Neuron (in vitro differentiated cells): ENCODE measurements at regions not wholly inside any gene's neighbourhood (a gene's known extent, or its start where the extent isn't known, plus 50 kb on each side); places are given as distances from the start of the nearest gene placed in this dataset.

Experiments
- H2AFZ ChIP-seq: one replicate; pipeline ENCODE4 v1.6.1; 2013; ENCODE audit warnings: low read depth, mild to moderate bottlenecking, inconsistent platforms, low read length, moderate library complexity
- H3K27me3 ChIP-seq: one replicate; pipeline ENCODE4 v1.6.1; 2013; ENCODE audit warnings: low read length; ENCODE audit not compliant: insufficient read depth
- H3K36me3 ChIP-seq: one replicate; pipeline ENCODE4 v1.6.1; 2013; ENCODE audit warnings: low read length; ENCODE audit not compliant: insufficient read depth
- H3K4me1 ChIP-seq: one replicate; pipeline ENCODE4 v1.6.1; 2013; ENCODE audit warnings: low read length; ENCODE audit not compliant: insufficient read depth
- H3K4me3 ChIP-seq: 2 replicates; pipeline ENCODE4 v1.5.1; 2013; ENCODE audit warnings: mild to moderate bottlenecking, low read length, moderate library complexity
- H3K9me3 ChIP-seq: one replicate; pipeline ENCODE4 v1.6.1; 2013; ENCODE audit warnings: low read length

DNA sequence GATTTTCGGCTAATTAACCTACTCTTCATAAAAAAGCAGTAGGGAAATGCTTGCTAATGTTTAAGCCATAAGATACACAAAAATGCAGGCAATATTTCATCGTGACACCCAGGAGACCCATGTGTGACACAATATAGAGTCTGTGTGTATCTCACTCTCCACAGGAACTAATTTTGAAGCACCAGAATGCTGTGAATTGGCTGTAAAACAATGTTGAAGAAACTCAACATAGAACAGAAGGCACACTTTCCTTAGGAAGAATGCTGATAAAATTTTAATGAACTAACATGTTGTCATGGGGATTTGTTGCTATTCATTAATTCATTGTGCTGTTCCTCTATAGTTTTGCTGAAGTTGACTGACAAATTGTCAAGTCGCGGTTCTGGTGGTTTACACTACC is 249.4 kb upstream of the TFAP2D start:
- H2AFZ ChIP-seq = no peak overlapping the region

DNA sequence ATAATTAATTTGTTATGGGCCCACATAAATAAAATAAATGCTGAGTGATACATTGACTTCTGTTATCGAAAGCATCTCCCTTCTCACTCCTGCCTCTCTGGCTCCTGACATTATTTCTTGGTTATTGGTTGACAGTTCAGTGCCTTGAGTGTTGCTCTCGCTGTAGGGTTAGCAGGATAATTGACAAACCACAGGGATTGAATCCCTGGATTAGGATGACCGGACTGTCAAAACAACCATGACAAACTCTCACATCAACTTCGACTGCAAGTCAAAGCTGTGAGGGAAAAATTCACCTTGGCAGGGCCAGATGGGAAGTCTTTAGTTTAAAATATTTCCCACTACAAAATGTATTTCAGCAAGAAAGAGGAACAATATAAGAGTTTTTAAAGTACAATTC is 245.4 kb upstream of the TFAP2D start:
- no peaks in the 10 kb centered on the region for H3K9me3 ChIP-seq
- no peak overlapping the region for H3K4me3 ChIP-seq
- no peaks in the 10 kb centered on the region for H3K36me3 ChIP-seq
- peaks cover 4% of the 10 kb centered on the region for H3K4me1 ChIP-seq
- no peak overlapping the region for H2AFZ ChIP-seq
- H3K27me3 ChIP-seq = no peaks in the 10 kb centered on the region

More for the DNA sequence above, 249.4 kb upstream of the TFAP2D start:
- no peaks in the 10 kb centered on the region for H3K27me3 ChIP-seq
- no peaks in the 10 kb centered on the region for H3K36me3 ChIP-seq
- peaks cover 4% of the 10 kb centered on the region for H3K4me1 ChIP-seq
- no peaks in the 10 kb centered on the region for H3K9me3 ChIP-seq
- no peak overlapping the region for H3K4me3 ChIP-seq

DNA sequence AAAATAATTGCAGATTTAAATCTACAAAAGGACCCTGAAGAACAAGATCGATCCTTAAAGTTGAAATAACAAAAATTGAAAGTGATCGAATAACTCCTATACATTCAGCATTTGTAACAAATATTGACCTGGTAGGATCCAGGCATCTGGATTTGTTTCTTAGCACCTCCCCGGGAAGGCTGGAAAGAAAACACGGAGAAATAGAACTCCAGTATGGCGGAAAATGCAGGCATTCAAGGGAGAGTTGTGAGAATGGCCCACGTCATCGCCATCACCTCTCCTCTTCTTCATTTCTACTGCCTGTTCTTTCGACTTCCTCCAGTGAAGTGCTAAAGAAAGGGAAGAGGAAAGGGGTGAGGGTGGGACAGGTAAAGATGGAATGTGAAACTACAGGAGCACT is 242.3 kb upstream of the TFAP2D start:
- H3K4me3 ChIP-seq = no peak overlapping the region
- H3K9me3 ChIP-seq = no peaks in the 10 kb centered on the region
- no peaks in the 10 kb centered on the region for H3K27me3 ChIP-seq
- H3K4me1 ChIP-seq = no peaks in the 10 kb centered on the region
- no peak overlapping the region for H2AFZ ChIP-seq
- H3K36me3 ChIP-seq = no peaks in the 10 kb centered on the region

DNA sequence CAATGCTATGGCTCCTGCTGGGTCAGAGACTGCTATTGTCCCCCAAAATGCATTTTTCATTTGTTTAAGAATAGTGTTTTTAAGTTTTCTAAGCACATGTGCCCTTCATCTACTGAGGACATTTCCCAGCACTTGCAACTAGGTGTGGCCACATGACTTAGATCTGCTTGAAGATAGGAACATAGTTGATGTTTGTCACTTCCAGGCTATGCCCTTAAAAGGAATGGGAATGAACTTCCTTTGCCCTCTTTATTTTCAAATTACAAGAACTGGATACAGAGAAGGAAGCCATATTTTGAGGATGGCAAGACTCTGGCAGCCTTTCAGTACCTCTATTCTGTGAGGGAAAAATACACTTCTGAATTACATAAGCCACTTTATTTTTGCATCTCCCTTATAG is 203.0 kb upstream of the TFAP2D start:
- H3K4me1 ChIP-seq = no peaks in the 10 kb centered on the region
- H2AFZ ChIP-seq = no peak overlapping the region
- no peaks in the 10 kb centered on the region for H3K9me3 ChIP-seq
- H3K4me3 ChIP-seq = no peak overlapping the region
- H3K36me3 ChIP-seq = no peaks in the 10 kb centered on the region
- H3K27me3 ChIP-seq = no peaks in the 10 kb centered on the region

DNA sequence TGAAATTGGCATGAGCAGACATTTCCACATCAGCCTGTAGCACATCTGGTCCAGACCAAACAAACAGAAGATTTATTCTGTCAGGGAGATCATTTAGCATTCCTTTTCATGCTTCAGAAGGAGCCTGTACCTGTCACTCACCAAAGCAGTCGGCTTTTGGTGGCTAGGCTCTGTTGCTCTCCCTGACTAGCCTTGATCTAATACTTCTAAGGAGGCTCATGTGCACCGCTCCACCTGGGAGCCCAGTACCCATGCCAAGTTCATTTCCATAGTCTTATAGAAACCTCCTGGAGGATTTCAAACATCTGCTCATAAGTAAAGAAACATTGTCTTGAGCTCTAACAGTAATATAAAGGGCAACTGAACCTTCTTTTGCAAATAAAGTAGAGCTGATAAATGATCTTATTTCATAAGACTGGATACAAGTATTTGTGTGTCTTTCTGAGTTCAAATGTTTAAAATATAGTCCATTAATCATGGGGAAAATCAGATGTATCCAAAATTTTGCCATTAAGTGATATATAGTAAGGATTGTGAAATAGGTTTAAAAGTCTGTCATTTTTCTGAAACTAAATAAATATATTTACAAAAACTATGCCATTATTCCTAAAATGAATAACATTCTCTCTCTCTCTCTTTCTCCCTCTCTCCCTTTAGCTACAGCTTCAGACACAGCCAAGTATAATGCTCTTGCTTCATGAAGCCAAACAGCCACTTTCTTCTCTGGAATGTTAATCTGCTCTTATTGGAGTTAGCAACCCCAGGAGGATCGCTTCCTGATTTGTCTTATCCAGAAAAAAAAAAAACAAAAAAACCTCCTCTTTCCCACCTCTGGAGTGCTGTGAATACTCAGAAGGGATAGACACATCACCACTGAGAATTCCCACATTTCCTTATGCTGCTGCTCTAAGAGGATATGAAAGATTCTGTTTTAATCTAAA is 192.7 kb upstream of the TFAP2D start:
- Histone ChIP-seq H3K27me3 (no peaks in the 10 kb centered on the region), H3K9me3 (no peaks in the 10 kb centered on the region), H2AFZ (no peak overlapping the region), H3K4me1 (no peaks in the 10 kb centered on the region), H3K36me3 (no peaks in the 10 kb centered on the region), H3K4me3 (no peak overlapping the region)

DNA sequence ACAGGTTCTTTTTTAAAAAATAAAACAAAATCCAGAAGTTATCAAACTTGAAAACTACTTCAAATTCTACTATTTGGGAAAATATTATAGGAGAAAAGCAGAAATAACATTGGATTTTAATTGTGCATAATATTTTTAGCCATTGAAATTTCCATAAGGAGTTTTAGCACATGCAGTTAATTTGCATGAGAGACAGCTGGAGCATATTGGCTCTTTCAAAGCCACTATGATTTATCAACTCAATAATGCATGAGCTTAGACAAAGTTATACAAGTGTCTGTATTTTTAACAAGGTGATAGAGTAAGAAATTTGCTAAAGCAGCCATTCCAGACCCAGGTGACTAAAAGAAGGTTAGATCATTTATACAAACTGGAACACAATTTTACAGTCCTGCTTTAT is 189.0 kb upstream of the TFAP2D start:
- no peaks in the 10 kb centered on the region for H3K27me3 ChIP-seq
- H3K4me3 ChIP-seq = no peak overlapping the region
- H3K9me3 ChIP-seq = no peaks in the 10 kb centered on the region
- no peak overlapping the region for H2AFZ ChIP-seq
- H3K36me3 ChIP-seq = no peaks in the 10 kb centered on the region
- H3K4me1 ChIP-seq = no peaks in the 10 kb centered on the region

DNA sequence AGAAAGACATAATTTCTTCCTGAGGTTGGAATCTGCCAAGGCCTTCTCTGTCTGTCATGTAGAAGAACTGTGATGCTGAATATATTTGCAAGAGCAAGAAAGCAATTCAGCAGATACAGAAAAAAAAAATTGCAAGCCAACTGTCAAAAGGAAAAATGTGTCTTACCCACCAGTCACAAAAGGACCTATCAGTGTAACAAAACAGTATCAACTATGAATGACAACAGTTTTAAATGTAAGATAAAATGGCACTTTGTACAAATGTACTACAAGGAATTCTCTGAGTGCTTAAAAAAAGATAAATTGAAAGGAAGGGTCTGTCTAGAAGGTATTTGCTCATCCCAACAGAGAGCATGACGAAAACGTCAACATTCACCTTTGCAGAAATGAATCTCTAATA is 185.3 kb upstream of the TFAP2D start:
- no peak overlapping the region for H3K4me3 ChIP-seq
- no peaks in the 10 kb centered on the region for H3K27me3 ChIP-seq
- H3K4me1 ChIP-seq = no peaks in the 10 kb centered on the region
- H2AFZ ChIP-seq = no peak overlapping the region
- no peaks in the 10 kb centered on the region for H3K36me3 ChIP-seq
- no peaks in the 10 kb centered on the region for H3K9me3 ChIP-seq

DNA sequence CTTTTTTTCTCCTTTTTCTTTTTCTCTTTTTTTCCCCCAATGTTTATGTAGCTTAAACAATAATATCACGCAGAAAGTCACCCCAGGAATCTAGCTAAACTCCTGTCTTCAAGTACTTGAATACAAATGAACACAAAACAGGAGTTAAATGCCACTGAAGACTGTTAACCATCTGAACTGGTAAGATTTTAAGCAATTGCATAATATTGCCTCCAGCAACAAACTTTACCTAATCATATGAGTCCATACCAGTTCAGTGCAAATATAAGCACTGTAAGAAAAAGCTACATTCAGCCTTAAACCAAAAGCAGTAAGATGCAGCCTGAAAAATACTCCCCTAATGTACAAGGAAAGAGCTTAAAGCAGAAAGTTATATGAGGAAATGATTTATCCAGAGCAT is 173.9 kb upstream of the TFAP2D start:
- Histone ChIP-seq H3K4me3 (no peak overlapping the region), H3K4me1 (no peaks in the 10 kb centered on the region), H2AFZ (no peak overlapping the region), H3K9me3 (no peaks in the 10 kb centered on the region), H3K36me3 (no peaks in the 10 kb centered on the region), H3K27me3 (no peaks in the 10 kb centered on the region)

DNA sequence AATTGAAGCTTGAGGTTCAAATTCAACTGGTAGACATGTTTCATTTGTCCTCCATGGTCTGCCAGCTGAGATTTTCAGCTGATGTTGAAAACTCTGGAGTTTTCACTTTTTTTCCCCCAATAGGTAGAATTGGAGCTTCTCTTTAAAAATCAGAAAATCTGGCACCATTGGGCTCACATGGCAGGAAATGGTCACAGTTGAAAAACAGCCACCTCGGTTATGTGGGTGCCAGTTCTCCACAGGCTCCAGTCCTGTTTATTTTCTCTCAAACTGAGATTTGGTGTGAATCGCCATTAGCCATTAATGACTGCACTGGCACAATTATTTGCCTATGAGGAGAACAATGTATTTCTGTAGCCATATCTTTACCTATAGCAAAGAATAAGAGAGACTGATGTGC is 171.4 kb upstream of the TFAP2D start:
- Histone ChIP-seq H3K9me3 (no peaks in the 10 kb centered on the region), H3K27me3 (no peaks in the 10 kb centered on the region), H3K4me1 (no peaks in the 10 kb centered on the region), H3K36me3 (no peaks in the 10 kb centered on the region), H3K4me3 (no peak overlapping the region), H2AFZ (no peak overlapping the region)

DNA sequence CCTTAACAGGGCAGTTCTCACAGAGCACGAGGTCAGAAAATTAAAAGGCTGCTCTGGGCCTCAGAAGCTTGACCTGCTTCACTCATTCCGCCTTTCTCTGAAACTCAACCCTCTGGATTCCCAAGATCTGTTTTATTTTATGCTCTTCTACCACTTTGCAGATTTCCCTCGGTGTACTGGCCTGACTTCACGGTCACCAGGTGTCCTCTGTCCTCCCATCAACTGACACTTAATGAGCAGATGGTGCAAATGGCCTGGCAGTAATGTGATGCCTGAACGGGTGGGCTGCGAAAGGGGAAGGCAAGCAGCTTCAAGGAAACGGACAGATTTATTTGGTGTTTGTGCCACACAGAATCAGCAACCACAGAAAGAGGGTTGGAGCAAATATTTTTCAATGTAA is 169.7 kb upstream of the TFAP2D start:
- H3K9me3 ChIP-seq = no peaks in the 10 kb centered on the region
- H3K27me3 ChIP-seq = no peaks in the 10 kb centered on the region
- no peak overlapping the region for H2AFZ ChIP-seq
- H3K4me1 ChIP-seq = no peaks in the 10 kb centered on the region
- no peak overlapping the region for H3K4me3 ChIP-seq
- H3K36me3 ChIP-seq = no peaks in the 10 kb centered on the region

DNA sequence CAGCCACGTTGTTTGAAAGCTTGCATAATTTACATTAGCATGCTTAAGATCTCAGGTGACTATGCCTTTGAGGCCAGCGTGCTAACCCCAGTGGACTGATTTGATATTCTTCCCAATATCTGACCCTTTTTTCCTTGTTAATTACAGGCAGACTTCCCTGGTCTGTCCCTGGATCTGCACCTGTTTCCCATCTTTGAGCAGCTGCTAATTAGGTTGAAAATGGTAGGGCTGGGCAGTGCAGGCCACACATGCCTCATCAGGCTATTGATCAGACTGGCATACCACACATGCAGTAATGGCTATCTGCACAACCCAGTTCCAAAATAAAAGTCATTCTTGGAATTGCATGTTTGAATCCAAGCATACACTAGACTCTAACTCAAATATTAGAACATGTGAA is 164.3 kb upstream of the TFAP2D start:
- Histone ChIP-seq H3K9me3 (no peaks in the 10 kb centered on the region), H3K4me1 (no peaks in the 10 kb centered on the region), H3K36me3 (no peaks in the 10 kb centered on the region), H2AFZ (no peak overlapping the region), H3K27me3 (no peaks in the 10 kb centered on the region), H3K4me3 (no peak overlapping the region)

DNA sequence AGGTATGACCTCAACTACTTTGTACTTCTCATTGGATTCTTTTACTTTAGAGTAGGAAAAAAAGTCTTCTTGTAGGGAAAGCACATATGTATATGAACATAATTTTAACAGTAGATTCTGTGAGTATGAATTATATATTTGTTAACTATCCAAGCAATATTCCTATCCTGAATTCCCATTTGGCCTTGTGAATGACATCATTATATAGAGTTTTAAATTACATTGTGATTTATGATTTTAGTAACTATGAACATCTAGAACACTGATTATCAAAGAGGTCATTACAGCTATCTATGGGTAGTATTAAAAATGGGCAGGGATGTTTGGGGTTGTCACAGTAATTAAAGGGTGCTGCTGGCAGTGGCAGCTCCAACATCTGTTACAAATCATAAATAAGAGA is 163.9 kb upstream of the TFAP2D start:
- Histone ChIP-seq H3K4me1 (no peaks in the 10 kb centered on the region), H3K4me3 (no peak overlapping the region)

DNA sequence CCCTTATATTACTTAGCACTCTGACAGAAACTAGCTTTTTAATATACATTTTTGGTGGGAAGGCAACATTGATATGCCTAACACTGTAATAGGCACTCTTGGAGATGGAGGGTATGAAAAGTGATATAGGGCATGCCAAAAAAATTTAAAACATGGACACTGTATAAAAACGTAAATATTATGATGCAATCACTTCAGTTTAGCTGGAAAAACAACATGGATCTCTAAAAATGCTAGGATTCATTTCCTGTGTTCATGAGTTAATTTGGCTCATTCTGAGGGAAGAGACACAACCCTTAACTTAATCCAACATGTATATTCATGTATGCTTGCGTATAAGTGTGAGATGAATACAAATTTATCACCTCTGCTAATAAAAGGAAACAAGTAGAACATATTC is 157.3 kb upstream of the TFAP2D start:
- H3K27me3 ChIP-seq = no peaks in the 10 kb centered on the region
- no peak overlapping the region for H2AFZ ChIP-seq
- H3K36me3 ChIP-seq = no peaks in the 10 kb centered on the region
- no peak overlapping the region for H3K4me3 ChIP-seq
- H3K4me1 ChIP-seq = no peaks in the 10 kb centered on the region
- H3K9me3 ChIP-seq = no peaks in the 10 kb centered on the region

More for the DNA sequence above, 163.9 kb upstream of the TFAP2D start:
- no peak overlapping the region for H2AFZ ChIP-seq
- H3K27me3 ChIP-seq = no peaks in the 10 kb centered on the region
- no peaks in the 10 kb centered on the region for H3K36me3 ChIP-seq
- no peaks in the 10 kb centered on the region for H3K9me3 ChIP-seq

DNA sequence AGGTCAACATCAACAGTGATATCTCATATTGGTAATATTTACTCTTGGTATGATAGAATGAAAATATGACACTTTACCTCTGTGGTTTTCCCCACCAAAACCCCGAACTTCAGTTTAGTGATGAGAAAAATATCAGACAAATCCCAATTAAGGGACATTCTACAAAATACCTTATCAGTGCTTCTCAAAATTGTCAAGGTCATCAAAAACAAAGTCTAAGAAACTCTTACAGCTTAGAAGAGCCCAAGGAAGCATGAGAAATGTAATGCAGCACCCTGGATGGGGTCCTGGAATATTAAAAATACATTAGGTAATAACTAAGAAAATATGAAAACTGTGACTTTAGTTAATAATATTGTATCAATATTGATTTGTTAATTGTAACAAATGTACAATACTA is 148.3 kb upstream of the TFAP2D start:
- Histone ChIP-seq H3K9me3 (no peaks in the 10 kb centered on the region), H2AFZ (no peak overlapping the region), H3K4me3 (no peak overlapping the region), H3K27me3 (no peaks in the 10 kb centered on the region), H3K36me3 (no peaks in the 10 kb centered on the region), H3K4me1 (no peaks in the 10 kb centered on the region)
